ENCODE measurements at regions not wholly inside any gene's neighbourhood (a gene's known extent, or its start where the extent isn't known, plus 50 kb on each side); places are given as distances from the start of the nearest gene placed in this dataset.

DNA sequence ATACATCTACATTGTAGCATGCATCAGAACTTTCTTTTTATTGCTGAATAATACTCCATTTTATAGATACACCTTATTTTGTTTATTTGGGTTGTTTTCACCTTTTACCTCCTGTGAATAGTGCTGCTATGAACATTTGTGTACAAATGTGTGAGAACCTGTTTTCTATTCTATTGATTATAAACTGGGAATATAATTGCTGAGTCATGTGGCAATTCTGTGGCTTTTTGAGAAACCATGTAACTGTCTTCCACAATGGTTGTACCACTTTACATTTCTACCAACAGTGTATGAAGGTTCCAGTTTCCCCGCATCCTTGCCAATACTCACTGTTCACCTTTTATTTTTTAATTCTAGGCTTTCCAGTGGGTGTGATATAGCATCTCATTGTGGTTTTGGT lies 138.6 kb upstream of the MBL2 start:
- no peak for TF ChIP-seq CTCF (optimal IDR thresholded peaks at IDR 0.05 in 1 of 3, IDR thresholded peaks at IDR 0.05 in 1 of 3, conservative IDR thresholded peaks at IDR 0.05 in 1 of 3; ENCODE audit: extremely low read depth in 1 of 3, insufficient read depth in 2 of 3, low read length in 3 of 3)
- no peak for TF ChIP-seq EZH2 (IDR thresholded peaks at IDR 0.05; ENCODE audit: low read length)
